ENCODE measurements at regions not wholly inside any gene's neighbourhood (a gene's known extent, or its start where the extent isn't known, plus 50 kb on each side); places are given as distances from the start of the nearest gene placed in this dataset.

DNA sequence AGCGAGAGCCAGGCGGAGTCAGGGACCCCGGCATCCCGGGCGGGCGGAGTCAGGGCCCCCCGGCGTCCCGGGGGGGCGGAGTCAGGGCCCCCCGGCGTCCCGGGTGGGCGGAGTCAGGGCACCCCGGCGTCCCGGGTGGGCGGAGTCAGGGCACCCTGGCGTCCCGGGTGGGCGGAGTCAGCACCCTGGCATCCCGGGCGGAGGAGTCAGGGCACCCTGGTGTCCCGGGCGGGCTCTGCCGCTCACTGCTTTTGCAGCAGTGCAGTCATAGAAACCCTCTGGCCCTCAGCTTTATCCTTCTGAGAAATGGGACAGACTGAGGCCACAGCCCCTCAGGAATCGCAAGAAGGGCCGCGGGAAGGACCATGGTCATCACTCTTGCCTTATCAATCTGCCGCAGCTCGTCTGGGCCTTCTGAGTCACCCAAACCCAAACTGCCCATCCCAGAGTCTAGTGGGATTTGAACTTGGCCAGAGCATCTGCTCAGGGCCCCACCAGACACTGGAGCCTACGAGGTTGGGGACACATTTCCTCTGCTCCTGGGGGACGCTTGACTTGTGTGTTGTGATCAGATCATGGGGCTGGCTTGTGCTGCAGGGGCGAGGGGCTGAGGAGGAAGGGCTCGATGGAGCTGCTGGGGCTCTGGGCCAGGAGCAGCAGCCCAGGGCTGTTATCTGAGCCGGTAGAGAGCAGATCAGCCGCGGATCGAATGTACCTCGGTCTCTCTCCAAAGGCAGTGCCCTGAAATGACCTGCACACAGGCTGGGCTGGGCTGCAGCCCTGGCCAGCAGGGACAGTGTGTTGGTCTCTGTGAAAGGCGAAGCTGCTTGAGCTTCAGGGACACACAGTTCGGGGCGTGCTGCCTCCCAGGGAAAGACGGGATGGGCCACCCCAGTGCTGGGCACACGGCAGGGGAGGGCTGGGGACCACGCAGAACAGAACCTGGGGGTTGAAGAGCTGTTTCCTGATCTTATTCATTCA is 290.1 kb upstream of the HDAC4 start:
- no peak for DNase-seq (ENCODE audit: low spot score)
- intact Hi-C loops (cut with DNase I) = no loop called here

DNA sequence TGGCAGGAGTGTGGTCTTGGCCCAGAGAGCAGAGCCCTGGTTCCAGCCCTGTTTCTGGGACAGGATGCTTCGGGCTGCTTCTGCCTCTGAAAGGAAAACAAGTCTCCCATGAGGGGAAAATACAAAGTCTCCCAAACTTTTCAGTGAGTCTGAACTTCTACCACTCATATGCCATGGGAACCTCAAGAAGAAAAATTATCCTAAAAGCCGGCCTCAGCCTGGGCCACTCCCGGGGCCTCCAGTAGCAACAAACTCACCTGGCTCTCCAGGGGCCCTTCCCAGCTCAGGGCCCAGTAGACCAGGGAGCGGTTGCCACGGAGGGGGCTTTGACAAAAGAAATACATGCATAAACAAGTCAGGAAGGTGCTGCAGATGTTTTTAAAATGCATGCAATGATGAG is 289.2 kb upstream of the HDAC4 start:
- DNase-seq (ENCODE audit: low spot score) = no peak
- intact Hi-C loops (cut with DNase I) = no loop called here

DNA sequence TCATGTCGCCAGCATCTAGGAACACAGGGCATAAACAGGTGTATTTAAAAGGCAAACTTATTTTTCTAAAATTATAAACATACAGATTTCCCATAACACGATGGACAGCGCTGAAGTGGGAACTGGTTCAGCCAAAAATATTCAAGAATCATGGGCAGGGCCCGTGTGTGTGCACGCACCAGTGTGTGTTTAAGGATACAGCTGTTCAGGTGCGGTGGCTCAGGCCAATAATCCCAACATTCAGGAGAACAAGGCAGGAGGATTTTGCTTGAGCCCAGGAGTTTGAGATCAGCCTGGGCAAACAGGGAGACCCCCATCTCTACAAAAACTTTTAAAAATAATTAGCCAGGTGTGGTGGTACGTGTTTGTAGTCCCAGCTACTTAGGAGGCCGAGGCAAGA is 288.6 kb upstream of the HDAC4 start:
- intact Hi-C loops (cut with DNase I) = no loop called here
- no peak for DNase-seq (ENCODE audit: low spot score)

DNA sequence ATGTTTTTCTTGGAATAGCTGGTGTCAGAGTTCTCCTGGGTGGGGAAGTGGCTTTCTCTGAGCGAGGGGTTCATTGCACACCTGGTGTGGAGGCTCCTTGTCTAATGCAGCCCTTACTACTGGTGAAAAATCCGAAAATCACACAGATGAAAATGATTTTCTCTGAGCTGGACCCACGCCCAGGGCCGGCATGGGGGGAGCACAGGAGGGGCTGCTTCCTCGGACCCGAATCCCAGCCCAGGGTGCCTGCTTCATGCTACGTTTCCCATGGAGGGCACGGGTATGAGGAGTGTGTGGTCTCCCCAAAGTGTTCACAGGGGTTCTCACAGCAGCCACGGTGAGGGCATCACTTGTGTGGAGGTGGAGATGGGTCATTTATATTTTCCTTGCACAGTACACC is 288.0 kb upstream of the HDAC4 start:
- intact Hi-C loops (cut with DNase I) = no loop called here

DNA sequence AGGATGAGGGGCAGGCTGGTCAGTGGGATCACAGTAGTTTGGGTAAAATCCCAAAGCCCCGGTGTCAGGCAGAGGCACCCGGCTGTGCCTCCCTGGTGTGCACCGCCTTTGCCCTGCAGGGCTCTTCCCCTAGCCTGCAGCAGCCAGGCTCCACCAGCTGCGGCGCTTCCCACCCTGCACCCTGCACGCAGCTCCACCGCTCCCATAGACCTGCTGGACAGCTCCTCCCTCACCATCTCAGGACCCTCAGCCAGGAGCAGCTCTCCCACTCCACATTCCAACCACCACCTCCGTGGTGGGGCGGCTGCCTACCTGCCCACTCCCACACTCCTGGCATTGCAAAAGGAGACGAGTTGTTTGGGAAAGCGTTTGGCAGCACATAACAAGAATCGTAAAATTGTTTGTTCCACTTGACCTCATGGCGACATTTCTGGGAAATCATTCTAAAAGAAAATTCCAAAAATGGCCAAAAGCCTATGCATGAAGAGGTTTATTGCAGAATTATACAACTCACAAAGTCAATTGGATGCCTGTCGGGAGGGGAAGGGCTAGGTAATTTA is 287.4 kb upstream of the HDAC4 start:
- DNase-seq (ENCODE audit: low spot score) = no peak
- intact Hi-C loops (cut with DNase I) = no loop called here

More for the DNA sequence above, 288.0 kb upstream of the HDAC4 start:
- no peak for DNase-seq (ENCODE audit: low spot score)

DNA sequence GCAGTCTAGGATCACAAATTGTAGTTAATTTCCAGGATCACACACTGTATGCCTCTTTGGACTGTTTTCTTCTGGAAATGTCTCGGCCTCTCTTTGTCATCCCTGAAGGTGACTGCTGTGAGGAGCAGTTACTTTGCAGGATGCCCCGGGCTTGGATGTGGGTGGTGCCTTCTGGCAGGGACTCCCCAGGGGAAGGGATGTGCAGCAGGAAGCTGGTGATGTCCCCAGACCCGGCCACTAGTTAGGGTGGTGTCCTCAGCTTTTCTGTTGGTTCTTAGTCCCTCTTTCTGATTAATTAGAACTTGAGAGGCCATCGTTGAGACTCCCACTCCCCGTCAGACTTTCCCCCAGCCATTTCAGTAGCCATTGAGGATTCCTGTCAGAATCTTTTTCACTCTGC is 286.6 kb upstream of the HDAC4 start:
- no peak for DNase-seq (ENCODE audit: low spot score)
- intact Hi-C loops (cut with DNase I) = no loop called here

DNA sequence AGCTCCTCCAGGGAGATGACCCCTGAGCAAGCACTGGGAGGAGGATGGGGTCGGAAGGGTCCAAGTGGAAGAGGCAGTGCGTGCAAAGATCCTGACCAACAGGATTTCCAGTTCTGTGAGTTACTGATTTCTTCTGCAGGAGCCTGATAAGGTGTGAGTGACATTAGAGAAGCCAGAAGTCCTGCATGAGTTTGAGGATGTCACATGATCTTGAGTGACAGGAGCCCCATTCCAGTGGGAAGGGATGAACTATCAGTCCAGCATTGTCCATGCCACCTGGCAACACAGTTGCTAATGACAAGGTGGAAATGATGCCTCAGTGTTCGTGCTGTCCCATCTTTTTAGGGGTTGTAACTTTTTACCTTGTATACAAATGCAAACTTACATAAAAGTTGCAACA is 285.1 kb upstream of the HDAC4 start:
- DNase-seq (ENCODE audit: low spot score) = no peak

DNA sequence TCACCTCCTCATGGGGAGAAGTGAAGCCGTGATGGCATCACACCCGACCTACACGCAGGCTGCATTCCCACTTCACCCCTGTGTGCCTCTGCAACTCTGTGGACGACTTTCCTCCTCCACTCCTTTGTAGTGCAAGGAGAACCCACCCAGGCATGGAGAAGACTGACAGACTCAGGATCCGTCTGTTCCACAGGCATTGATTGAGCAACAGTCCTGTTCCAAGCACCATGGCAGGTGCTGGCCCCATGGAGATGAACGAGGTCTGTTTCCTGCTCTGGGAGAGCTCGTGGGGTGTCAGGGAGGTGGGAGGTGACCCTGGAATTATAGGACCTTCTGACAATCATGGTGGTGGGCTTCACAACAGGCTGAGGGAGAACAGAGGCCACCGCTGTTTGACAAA is 284.7 kb upstream of the HDAC4 start:
- intact Hi-C loops (cut with DNase I) = no loop called here
- DNase-seq (ENCODE audit: low spot score) = no peak

More for the DNA sequence above, 285.1 kb upstream of the HDAC4 start:
- intact Hi-C loops (cut with DNase I) = no loop called here

DNA sequence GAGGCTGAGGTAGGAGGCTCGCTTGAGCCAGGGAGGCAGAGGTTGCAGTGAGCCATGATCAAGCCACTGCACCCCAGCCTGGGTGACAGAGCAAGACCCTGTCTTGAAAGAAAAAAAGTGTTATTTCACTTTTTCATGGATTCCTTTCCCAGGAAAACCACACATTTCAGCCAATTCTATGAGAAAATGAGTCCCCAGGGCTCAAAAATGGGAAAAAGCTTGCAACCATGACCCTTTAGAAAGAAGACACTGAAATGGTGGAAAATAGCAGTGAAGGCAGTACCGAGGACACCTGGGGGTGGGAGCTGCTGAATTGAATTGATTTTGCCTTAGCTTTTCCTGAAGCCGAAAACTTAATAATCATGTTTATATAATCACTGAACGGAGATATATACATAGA is 284.2 kb upstream of the HDAC4 start:
- intact Hi-C loops (cut with DNase I) = no loop called here
- no peak for DNase-seq (ENCODE audit: low spot score)

DNA sequence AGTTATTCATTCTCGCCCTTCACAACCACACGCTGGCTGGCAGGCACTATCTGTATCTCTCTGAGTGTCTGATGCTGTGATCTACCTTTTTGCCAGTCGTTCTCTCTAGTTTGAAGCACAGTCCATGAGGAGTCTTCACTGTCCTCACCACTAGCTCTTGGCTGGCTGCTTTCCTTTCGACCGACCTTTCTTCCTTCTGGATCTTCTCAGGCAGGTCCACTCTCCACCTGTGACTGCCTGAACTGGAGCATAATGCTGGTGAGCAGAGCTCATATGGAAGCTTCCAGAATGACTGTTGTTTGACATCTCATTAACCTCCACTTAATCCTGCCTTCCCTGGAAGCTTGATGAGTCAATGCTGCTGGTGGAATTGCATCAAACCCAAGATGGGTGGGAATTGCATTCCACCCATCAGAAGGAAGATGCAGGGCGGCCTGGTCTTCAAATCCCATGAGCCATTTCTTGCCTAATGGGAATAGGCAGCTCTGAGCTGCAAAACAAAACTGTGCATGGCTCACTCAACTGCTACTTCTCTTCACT is 283.5 kb upstream of the HDAC4 start:
- intact Hi-C loops (cut with DNase I) = no loop called here

DNA sequence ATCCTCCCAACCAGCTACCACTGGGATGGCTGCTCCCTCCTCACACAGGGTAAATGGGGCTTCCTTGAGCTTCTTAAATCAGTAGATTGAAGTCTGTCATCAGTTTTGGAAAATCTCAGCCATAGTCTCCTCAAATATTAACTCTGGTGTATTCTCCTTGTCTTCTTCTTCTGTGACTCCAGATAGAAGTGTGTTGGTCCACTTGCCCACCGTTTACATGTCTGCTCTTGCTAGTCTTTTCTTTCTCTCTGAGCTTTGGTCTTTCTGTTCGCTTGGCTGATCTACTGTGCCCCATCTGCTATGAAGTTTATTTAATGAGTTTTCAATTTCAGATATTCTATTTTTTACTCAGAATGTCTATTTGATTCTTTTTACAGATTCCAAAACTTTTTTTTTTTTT is 281.7 kb upstream of the HDAC4 start:
- no peak for DNase-seq (ENCODE audit: low spot score)
- intact Hi-C loops (cut with DNase I) = no loop called here

More for the DNA sequence above, 283.5 kb upstream of the HDAC4 start:
- DNase-seq (ENCODE audit: low spot score) = no peak

DNA sequence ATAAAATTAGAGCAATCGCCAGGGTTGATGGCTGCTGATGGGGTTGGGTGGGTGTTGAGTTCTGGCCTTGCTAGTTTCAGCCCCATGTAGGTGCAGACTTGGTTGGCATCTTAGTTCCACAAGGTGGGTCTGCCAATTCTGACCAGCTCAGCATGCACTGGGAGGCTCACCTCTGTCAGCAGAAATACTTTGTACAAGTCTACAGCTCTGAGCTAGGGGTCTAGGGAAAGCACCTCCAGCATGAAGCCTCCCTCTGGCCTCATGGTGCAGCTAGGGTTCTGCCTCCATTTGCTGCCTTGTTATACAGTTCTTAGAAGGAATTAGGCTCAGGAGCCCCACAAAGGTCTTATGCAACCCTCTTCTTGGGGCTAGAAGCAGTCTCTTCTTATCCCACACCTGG is 278.9 kb upstream of the HDAC4 start:
- intact Hi-C loops (cut with DNase I) = no loop called here
- no peak for DNase-seq (ENCODE audit: low spot score)

DNA sequence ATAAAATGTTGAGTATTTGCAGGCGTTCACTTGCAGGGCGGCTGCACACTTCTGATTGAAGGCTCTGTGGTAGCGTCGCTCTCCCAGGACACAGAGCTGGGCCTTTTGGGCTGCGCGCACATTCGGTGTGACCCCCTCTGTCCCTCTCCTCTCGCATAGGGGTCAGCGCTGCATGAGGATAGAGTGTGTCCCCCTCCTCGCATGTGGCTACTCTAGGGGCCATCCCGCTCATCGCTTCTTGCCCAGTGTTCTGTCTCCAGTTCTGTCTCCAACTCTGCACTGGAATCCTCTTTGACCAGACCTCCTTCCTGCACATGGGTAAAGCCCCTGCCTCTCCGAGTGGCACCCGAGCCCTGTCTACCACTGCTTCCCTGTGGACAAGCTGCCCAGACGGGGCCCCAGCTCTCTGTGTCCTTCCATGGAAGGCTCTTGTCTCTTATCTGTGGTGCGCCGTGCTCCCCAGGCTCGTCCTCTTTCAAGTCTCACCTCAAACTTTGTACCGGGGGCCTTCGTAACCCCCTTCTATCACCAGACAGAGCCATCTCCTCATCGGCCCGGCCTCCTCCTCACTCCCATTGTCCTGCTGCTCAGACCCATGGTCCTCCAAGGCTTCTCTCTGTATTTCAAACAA is 278.0 kb upstream of the HDAC4 start:
- no peak for DNase-seq (ENCODE audit: low spot score)

DNA sequence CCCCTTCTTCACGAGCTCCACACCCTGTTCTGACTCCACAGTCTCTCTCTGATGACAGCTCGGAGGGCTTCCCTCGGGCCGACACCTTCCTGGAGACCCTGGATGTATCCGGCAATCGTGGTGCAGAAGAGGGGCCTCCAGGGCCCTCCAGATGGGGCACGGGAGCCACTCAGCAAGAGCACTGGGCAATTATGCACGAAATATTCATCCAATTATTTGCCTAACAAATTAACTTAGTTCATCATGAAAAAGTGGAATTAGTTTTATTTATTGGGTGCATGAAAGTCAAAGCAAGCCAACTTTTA is 277.3 kb upstream of the HDAC4 start:
- DNase-seq (ENCODE audit: low spot score) = no peak
- intact Hi-C loops (cut with DNase I) = no loop called here

More for the DNA sequence above, 278.0 kb upstream of the HDAC4 start:
- intact Hi-C loops (cut with DNase I) = no loop called here

DNA sequence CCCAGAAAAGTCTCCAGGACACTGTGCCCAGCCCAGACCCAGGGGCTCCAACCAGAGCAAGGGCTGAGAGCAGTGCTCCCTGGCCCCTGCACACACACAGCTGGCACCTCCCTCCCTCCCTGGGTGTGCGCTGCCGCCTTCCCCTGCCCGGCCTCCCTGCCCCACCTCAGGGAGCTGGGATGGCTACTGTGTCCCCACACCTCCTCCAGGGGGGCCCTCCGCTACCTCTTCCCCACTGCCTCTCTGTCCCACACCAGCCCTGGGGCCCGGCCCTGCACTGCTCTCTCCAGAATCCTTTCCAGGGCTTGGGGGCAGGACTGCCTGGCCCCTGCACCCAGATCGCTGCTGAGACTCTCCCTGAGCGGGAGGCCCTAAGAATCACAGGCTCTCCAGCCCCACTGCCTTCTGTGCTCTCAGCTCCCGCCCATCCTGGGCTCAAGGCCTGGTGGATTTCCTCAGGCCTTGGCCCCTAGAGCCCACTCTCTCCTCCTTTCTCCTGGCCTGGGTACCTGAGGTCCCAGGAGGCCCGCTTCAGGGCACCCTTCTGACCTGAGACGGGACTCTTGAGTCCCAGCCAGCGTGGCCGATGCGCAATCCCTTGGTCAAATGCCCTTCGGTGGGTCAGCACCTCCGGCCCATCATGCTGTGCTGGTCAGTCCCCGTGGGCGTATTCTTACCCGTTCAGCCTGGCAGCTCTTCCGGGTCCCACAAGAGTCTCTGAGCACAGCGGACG is 276.8 kb upstream of the HDAC4 start:
- peak; percentile 51 for DNase-seq (ENCODE audit: low spot score)
- intact Hi-C loops (cut with DNase I) = no loop called here

DNA sequence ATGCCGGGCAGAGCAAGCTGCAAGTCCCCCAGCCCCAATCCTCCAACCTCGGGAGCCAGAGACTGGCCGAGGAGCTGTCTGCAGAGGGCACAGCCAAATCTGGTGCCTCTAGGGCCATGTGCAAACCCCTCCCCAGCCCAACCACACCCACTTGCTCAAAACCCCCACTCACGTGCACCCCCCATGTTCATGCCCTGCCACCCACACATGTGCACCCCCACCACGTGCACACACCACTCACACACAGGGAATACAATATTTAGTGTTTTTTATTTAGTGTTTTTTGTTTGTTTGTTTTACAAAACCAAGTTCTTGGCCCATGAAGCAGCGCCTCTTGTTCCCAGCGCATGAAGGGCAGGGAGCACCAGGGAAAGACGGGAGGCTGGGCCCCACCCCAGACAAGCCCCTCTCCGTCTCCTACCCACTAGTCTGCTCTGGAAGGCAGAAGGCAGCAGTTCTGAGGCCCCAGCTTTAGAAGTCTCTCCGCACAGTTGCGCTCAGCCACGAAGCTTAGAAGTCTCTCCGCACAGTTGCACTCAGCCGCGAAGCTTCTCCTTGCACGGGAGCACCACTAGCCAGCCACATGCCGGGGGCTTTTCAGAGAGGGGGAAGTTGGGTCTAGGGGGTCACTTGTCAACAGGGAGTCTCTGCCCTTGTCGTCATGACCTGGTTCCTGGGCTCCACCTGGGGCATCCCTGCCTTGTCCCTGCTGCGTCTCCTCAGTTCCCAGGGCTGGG is 276.1 kb upstream of the HDAC4 start:
- intact Hi-C loops (cut with DNase I) = no loop called here
- peak; percentile 50 for DNase-seq (ENCODE audit: low spot score)

DNA sequence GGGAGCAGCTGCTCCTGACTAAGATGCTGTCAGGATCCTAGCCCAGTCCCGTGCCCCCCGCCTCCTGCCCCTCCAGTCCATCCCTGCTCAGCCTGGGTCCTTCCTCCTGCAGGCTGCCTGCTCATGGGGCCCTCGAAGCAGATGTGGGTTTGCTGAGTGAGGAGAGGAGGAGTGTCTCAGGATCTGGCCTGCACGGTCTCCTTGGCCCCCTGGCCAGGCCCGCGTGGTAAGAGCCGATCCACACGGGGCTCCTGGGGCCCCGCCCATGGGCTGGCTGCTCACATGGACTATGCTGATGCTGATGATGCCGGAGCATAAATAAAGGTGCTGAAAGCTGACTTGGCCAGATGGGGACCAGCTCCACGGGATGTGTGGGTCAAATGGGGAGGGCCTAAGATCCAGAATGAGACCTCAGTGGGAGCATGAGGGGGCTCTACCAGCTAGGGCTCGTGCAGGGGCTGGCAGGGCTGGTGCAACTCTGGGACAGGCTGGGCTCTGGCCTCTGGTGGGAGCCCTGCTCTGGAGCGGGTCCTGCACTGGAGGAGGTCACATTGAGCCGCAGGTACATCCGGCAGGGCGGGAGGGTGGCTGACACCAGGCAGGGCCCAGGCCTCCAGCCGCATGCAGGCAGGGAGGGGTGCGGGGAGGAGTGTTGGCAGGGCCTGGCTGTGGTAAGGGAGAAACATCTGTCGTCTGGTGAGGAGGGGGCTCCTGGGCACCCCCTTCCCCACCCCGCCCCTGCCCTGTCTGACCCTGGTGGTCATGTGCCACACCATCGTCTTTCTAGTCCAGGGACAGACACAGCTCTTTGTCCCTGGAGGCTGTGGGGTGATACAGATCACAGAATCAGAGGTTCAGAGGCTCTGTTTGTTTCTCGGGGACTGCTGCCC is 275.3 kb upstream of the HDAC4 start:
- intact Hi-C loops (cut with DNase I) = no loop called here
- DNase-seq (ENCODE audit: low spot score) = peak; percentile 67
